K562 (cell line): ENCODE measurements at regions not wholly inside any gene's neighbourhood (a gene's known extent, or its start where the extent isn't known, plus 50 kb on each side); places are given as distances from the start of the nearest gene placed in this dataset.

ENCODE experiments used
- ATAC-seq: fragments of 200-7000 bp; cut with Tn5 transposase; 3 replicates; pipeline ENCODE4 v1.9.1; 2020; ENCODE audit warnings: moderate library complexity
- BruUV-seq: library from RNA; stranded (reverse); fragments of 400-500 nt; replicated peaks from 2 replicates; lab custom pipeline; 2021; lab: Mats Ljungman, UMichigan
- CTCF ChIA-PET: fragments of 300-600 bp; formaldehyde crosslinking; extraction: SDS; loops from one replicate; lab custom pipeline; 2021; ENCODE audit warnings: low intra/inter-chr PET ratio; lab: Yijun Ruan, JAX
- POLR2A ChIA-PET: fragments of 300-600, 350-650 bp; sonication (Branson Sonifier 250); formaldehyde crosslinking; extraction: SDS; loops from one replicate; lab custom pipeline; 2021; ENCODE audit warnings: antibody characterized with exemption, inconsistent platforms; lab: Yijun Ruan, JAX
- DNase-seq, 4 experiments: peaks; one replicate each; pipeline versions ENCODE4 v3.0.0 to v3.0.0-alpha.2; 2011 to 2018; ENCODE audit warnings: low spot score in 3 of 4, mixed read lengths in 3 of 4; ENCODE audit errors: extremely low read depth in 1 of 4
- FAIRE-seq: peaks from 2 replicates; lab custom pipeline; 2011; peaks lifted over from hg19 to GRCh38; lab: Jason Lieb, UNC
- H2AFZ ChIP-seq: 2 replicates; pipeline ENCODE4 v1.6.0; 2011; ENCODE audit warnings: low read depth, low read length, control low read depth, inconsistent platforms
- H3K27ac ChIP-seq: fragments of 200-600 bp; 3 replicates; pipeline ENCODE4 v1.8.0; 2011; ENCODE audit warnings: low read depth, mild to moderate bottlenecking, control low read depth, inconsistent platforms, low read length, moderate library complexity, mixed read lengths; ENCODE audit errors: extremely low read depth
- H3K27me3 ChIP-seq, 2 experiments: fragments of 300-600 bp in 1 of 2; 2 replicates in 1 of 2; 3 replicates in 1 of 2; pipeline versions ENCODE4 v1.6.0 to v1.8.0; 2011; ENCODE audit warnings: inconsistent platforms in 2 of 2, low read length in 2 of 2, mild to moderate bottlenecking in 1 of 2, mixed read lengths in 1 of 2, moderate library complexity in 1 of 2; ENCODE audit not compliant: control insufficient read depth in 2 of 2, insufficient read depth in 2 of 2
- H3K36me3 ChIP-seq: fragments of 300-600 bp; 3 replicates; pipeline ENCODE4 v1.8.0; 2011; ENCODE audit warnings: mild to moderate bottlenecking, low read length, inconsistent platforms; ENCODE audit not compliant: control insufficient read depth, insufficient read depth
- H3K4me1 ChIP-seq, 2 experiments: fragments of 200-600 bp in 1 of 2; replicated peaks in 1 of 2; 2 replicates in 1 of 2; 3 replicates in 1 of 2; pipeline versions ENCODE4 v1.5.1 to v1.8.0; 2011; ENCODE audit warnings: inconsistent platforms in 2 of 2, low read length in 2 of 2, mild to moderate bottlenecking in 1 of 2, mixed read lengths in 1 of 2, moderate library complexity in 1 of 2; ENCODE audit not compliant: control insufficient read depth in 2 of 2, insufficient read depth in 2 of 2
- H3K4me2 ChIP-seq: 2 replicates; pipeline ENCODE4 v1.6.1; 2011; ENCODE audit warnings: low read length, control low read depth, inconsistent platforms, mixed read lengths; ENCODE audit not compliant: insufficient read depth
- H3K4me3 ChIP-seq: fragments of 200-600 bp; sonication (generic), shearing (Covaris generic); 2 replicates; pipeline ENCODE4 v1.5.1; 2016; ENCODE audit warnings: control low read depth, inconsistent platforms
- H3K79me2 ChIP-seq: fragments of 200-600 bp; 3 replicates; pipeline ENCODE4 v1.8.0; 2011; ENCODE audit warnings: low read length, inconsistent platforms; ENCODE audit not compliant: control insufficient read depth, insufficient read depth
- H3K9ac ChIP-seq, 2 experiments: 2 replicates each; pipeline versions ENCODE4 v1.6.0 to v1.6.1; 2011; ENCODE audit warnings: low read depth in 2 of 2, low read length in 2 of 2, control low read depth in 1 of 2, inconsistent platforms in 1 of 2, mild to moderate bottlenecking in 1 of 2, mixed read lengths in 1 of 2; ENCODE audit not compliant: insufficient read depth in 1 of 2
- H3K9me1 ChIP-seq: one replicate; pipeline ENCODE4 v1.6.0; 2011; ENCODE audit warnings: inconsistent platforms, mild to moderate bottlenecking, low read length, moderate library complexity; ENCODE audit not compliant: control insufficient read depth, insufficient read depth
- H3K9me3 ChIP-seq: replicated peaks from 2 replicates; pipeline ENCODE4 v1.5.1; 2011; ENCODE audit warnings: low read depth, low read length, inconsistent platforms; ENCODE audit not compliant: control insufficient read depth, insufficient read depth
- H4K20me1 ChIP-seq: replicated peaks from 2 replicates; pipeline ENCODE4 v1.6.1; 2011; ENCODE audit warnings: low read length, inconsistent platforms, mixed read lengths; ENCODE audit not compliant: control insufficient read depth, insufficient read depth
- CHD2 ChIP-seq: IDR thresholded peaks from 2 replicates; pipeline ENCODE4 v1.6.1; 2011; ENCODE audit warnings: low read depth, low read length
- E2F3 ChIP-seq: fragments of 250-450 bp; sonication (Bioruptor Pico); IDR thresholded peaks from 2 replicates; pipeline ENCODE4 v1.4.0; 2020; ENCODE audit warnings: mild to moderate bottlenecking
- ELK3 ChIP-seq: fragments of 450-650 bp; formaldehyde crosslinking; IDR thresholded peaks from 2 replicates; pipeline ENCODE4 v1.4.0; 2020; ENCODE audit warnings: mild to moderate bottlenecking
- HMGN3 ChIP-seq: IDR thresholded peaks from 2 replicates; pipeline ENCODE4 v1.6.1; 2011; ENCODE audit warnings: borderline replicate concordance, low read depth, mild to moderate bottlenecking, mixed read lengths, low read length; ENCODE audit not compliant: insufficient read length; ENCODE audit errors: extremely low read depth
- SNIP1 ChIP-seq: fragments of 450-650 bp; IDR thresholded peaks from 2 replicates; pipeline ENCODE4 v1.7.1; 2017; ENCODE audit warnings: low read depth, mild to moderate bottlenecking
- SRSF1 ChIP-seq: fragments of 200-400 bp; formaldehyde crosslinking; IDR thresholded peaks from 2 replicates; pipeline ENCODE4 v1.6.1; 2017; ENCODE audit warnings: mild to moderate bottlenecking, low read depth, low read length, moderate library complexity
- YBX1 ChIP-seq: fragments of 450-650 bp; IDR thresholded peaks from 2 replicates; pipeline ENCODE4 v1.7.1; 2016; ENCODE audit warnings: mild to moderate bottlenecking
- ZBTB49 ChIP-seq: sonication (generic); formaldehyde crosslinking; IDR thresholded peaks from 2 replicates; pipeline ENCODE4 v1.8.0; 2022; ENCODE audit warnings: missing genetic modification reagents, mild to moderate bottlenecking, borderline replicate concordance
- ZNF12 ChIP-seq: sonication (generic); formaldehyde crosslinking; IDR thresholded peaks from 2 replicates; pipeline ENCODE4 v1.4.0; 2020; ENCODE audit warnings: mild to moderate bottlenecking, missing genetic modification reagents
- ZNF134 ChIP-seq: fragments of 250-450 bp; sonication (Bioruptor Pico); conservative IDR thresholded peaks from 2 replicates; pipeline ENCODE4 v1.4.0; 2020
- ZNF282 ChIP-seq: sonication (generic); formaldehyde crosslinking; IDR thresholded peaks from 2 replicates; pipeline ENCODE4 v1.8.1; 2023; ENCODE audit warnings: missing genetic modification reagents
- ZNF592 ChIP-seq: fragments of 450-650 bp; IDR thresholded peaks from 2 replicates; pipeline ENCODE4 v1.6.1; 2017; ENCODE audit warnings: antibody characterized with exemption, mild to moderate bottlenecking
- WGBS: fragments of 100-300 bp; shearing (Covaris generic); methylation state at CpG from one replicate; pipeline ENCODE4 v1.1.6; 2016; ENCODE audit warnings: low coverage, mixed read lengths; ENCODE audit not compliant: insufficient coverage; ENCODE audit errors: missing lambda C conversion rate; 5-methylcytosine and 5-hydroxymethylcytosine counted together
- in situ Hi-C: fragments of 300-500 bp; cut with MboI; formaldehyde crosslinking; loops from 4 replicates; pipeline ENCODE4 v1.15.0; 2018; ENCODE audit warnings: inconsistent platforms, mixed read lengths
- intact Hi-C: fragments of 100-400 bp; cut with micrococcal nuclease; formaldehyde crosslinking; loops from 2 replicates; pipeline ENCODE4 v1.14.2; 2022

GRCh38 chr1:105591681-105592080 is 1464.8 kb upstream of the PRMT6 start (continued):
- TF ChIP-seq CHD2 (no peak), YBX1 (no peak), HMGN3 (no peak)

- in situ Hi-C loops (no loop called here), intact Hi-C loops (no loop called here)
- Histone ChIP-seq H3K36me3 (no peaks in the 10 kb centered on the region), H3K4me2 (no peak overlapping the region), H2AFZ (no peak overlapping the region), H3K9me1 (no peaks in the 10 kb centered on the region), H3K4me3 (no peak overlapping the region), H4K20me1 (no peaks in the 10 kb centered on the region), H3K27ac (no peak overlapping the region)
- no peak for ATAC-seq
- no TSS peak for BruUV-seq
- TF ChIP-seq ZNF12 (CRISPR knock-in tag) (no peak), SRSF1 (no peak), ZNF134 (CRISPR knock-in tag) (no peak), ELK3 (CRISPR knock-in tag) (no peak), E2F3 (no peak), ZNF592 (no peak), SNIP1 (no peak), ZNF282 (CRISPR knock-in tag) (no peak), ZBTB49 (CRISPR knock-in tag) (no peak)
- TF ChIP-seq, all 486 proteins: peak for 0
- 0% methylated on average over 2 of the region's 2 CpGs for WGBS
- POLR2A ChIA-PET, result no interaction called here
- Histone ChIP-seq H3K79me2 (no peaks in the 10 kb centered on the region), H3K27me3 (no peaks in the 10 kb centered on the region), H3K9ac (no peak overlapping the region), H3K4me1 (no peaks in the 10 kb centered on the region), H3K9me3 (no peaks in the 10 kb centered on the region; the same call in 1 of the 2 replicates)
- DNase-seq (no peak), FAIRE-seq (no peak)
- CTCF ChIA-PET, result no interaction called here
Measured at GRCh38 chr1:105608713-105609112, 1447.8 kb upstream of the PRMT6 start.
